ENCODE measurements at regions not wholly inside any gene's neighbourhood (a gene's known extent, or its start where the extent isn't known, plus 50 kb on each side); places are given as distances from the start of the nearest gene placed in this dataset.

DNA sequence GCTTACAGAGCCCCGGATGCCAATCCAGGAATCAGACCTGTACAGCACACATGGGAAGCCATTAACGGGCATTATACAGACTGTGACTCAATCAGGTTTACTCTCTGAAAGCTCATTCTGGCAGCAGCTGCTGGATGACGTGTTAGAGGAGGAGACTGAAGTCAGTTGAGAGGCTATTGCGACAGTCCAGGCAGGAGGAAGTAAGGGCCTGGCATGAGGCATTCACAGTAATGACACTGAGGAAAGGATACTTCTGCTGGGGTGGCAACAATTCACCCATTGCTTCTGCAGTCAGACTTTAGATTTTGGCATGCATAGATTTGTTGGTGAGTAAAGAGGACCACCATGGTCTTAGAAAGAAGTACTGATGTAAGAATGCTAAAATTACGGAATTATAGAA is 151.0 kb upstream of the HEY2 start:
- no peaks in the 10 kb centered on the region for H3K9me3 ChIP-seq (ENCODE audit: insufficient read depth in 2 of 2, low read depth in 1 of 2, low read length in 1 of 2)
- H3K79me1 ChIP-seq (ENCODE audit: low read depth, low read length): no peaks in the 10 kb centered on the region
- no peak for FAIRE-seq
- no peak overlapping the region for H2BK120ac ChIP-seq (replicated peaks; ENCODE audit: low read depth, low read length)
- no peak overlapping the region for H4K5ac ChIP-seq (ENCODE audit: insufficient read length, low read depth, low read length)
- H2AFZ ChIP-seq (ENCODE audit: low read length): no peak overlapping the region
- H3K23me2 ChIP-seq (ENCODE audit: low read depth, low read length): no peaks in the 10 kb centered on the region
- WGBS, 2 experiments (ENCODE audit: extremely low coverage in 1 of 2, insufficient coverage in 1 of 2, insufficient read length in 1 of 2, insufficient replicate concordance in 2 of 2, low coverage in 1 of 2, low lambda C conversion rate in 2 of 2, missing lambda C conversion rate in 1 of 2): 88% methylated on average over 5 of the region's 5 CpGs; no CpG with 5 or more reads in 1 of the 2 experiments
- ChIA-PET POLR2A (ENCODE audit: partially characterized antibody) (no interaction called here), CTCF (ENCODE audit: partially characterized antibody) (interaction anchor here (1.2 kb wide), 2 partner anchors 61 to 159 kb away, joined by 3 to 4 read pairs; no protein-coding TSS in a partner anchor)
- H3K18ac ChIP-seq (ENCODE audit: extremely low read depth, low read length): no peak overlapping the region
- H4K91ac ChIP-seq (replicated peaks; ENCODE audit: insufficient read length, low read length): no peak overlapping the region
- no peak overlapping the region for H3K4me2 ChIP-seq (ENCODE audit: insufficient read depth in 1 of 2, low read depth in 2 of 2, low read length in 2 of 2)
- no peak overlapping the region for H3K9ac ChIP-seq (replicated peaks in 1 of 4; ENCODE audit: extremely low read depth in 1 of 4, low read depth in 3 of 4, low read length in 3 of 4)
- H4K20me1 ChIP-seq (replicated peaks in 1 of 2; ENCODE audit: control insufficient read depth in 1 of 2, insufficient read depth in 2 of 2, low read length in 2 of 2): no peaks in the 10 kb centered on the region
- peaks cover 0 to 4% (median 1%) of the 10 kb centered on the region in 4 experiments; a peak in 2 of 7 replicates for H3K4me1 ChIP-seq (replicated peaks in 1 of 4; ENCODE audit: control insufficient read depth in 3 of 4, insufficient read depth in 4 of 4, low read length in 3 of 4)
- no peaks in the 10 kb centered on the region for H3K79me2 ChIP-seq (ENCODE audit: control insufficient read depth in 1 of 2, insufficient read depth in 2 of 2, low read length in 2 of 2)
- no peaks in the 10 kb centered on the region for H3K36me3 ChIP-seq (ENCODE audit: control insufficient read depth in 2 of 4, insufficient read depth in 4 of 4, low read length in 3 of 4)
- no peak overlapping the region for H3K56ac ChIP-seq (replicated peaks; ENCODE audit: insufficient read length, low read depth, low read length)
- H3K27me3 ChIP-seq (replicated peaks in 1 of 4; ENCODE audit: control insufficient read depth in 3 of 4, extremely low read depth in 1 of 4, insufficient read depth in 3 of 4, low read length in 3 of 4): no peaks in the 10 kb centered on the region
- no peak overlapping the region for H3K4ac ChIP-seq (replicated peaks; ENCODE audit: insufficient read length, low read depth, low read length)
- no peak for DNase-seq (ENCODE audit: low read depth in 1 of 2, low spot score in 2 of 2)
- no peak overlapping the region for H3K4me3 ChIP-seq (ENCODE audit: extremely low read depth in 1 of 4, insufficient read depth in 2 of 4, low read depth in 3 of 4, low read length in 4 of 4)
- no peak overlapping the region for H2BK20ac ChIP-seq (ENCODE audit: low read length)
- H2BK12ac ChIP-seq (ENCODE audit: low read depth, low read length): no peak overlapping the region
- H3K23ac ChIP-seq (ENCODE audit: insufficient read length): no peak overlapping the region
- TF ChIP-seq CEBPB (IDR thresholded peaks at IDR 0.05; ENCODE audit: low read depth, low read length): 0 out of 2 replicates have a peak, but pooled peaks have one; percentile 32
- no peak for TF ChIP-seq MAX (IDR thresholded peaks at IDR 0.05)
- no peak overlapping the region for H2BK5ac ChIP-seq (ENCODE audit: low read depth, low read length)
- no peak overlapping the region for H2BK15ac ChIP-seq (ENCODE audit: low read length)
- H3K14ac ChIP-seq (ENCODE audit: insufficient read length): no peak overlapping the region
- no peak overlapping the region for H4K8ac ChIP-seq (ENCODE audit: extremely low read depth, insufficient read depth, low read length)
- no peak overlapping the region for H2AK5ac ChIP-seq (ENCODE audit: low read depth, low read length)
- H3K27ac ChIP-seq (ENCODE audit: low read depth, low read length): no peak overlapping the region

Data from H1 (cell line).